Ramos (cell line): ENCODE measurements at regions not wholly inside any gene's neighbourhood (a gene's known extent, or its start where the extent isn't known, plus 50 kb on each side); places are given as distances from the start of the nearest gene placed in this dataset.

Source experiments
- in situ Hi-C: fragments of 300-500 bp; cut with MboI; formaldehyde crosslinking; loops from one replicate; pipeline ENCODE4 v1.14.3; 2022; ENCODE audit warnings: low sequenced_read_pairs; ENCODE audit not compliant: unreplicated experiment

DNA sequence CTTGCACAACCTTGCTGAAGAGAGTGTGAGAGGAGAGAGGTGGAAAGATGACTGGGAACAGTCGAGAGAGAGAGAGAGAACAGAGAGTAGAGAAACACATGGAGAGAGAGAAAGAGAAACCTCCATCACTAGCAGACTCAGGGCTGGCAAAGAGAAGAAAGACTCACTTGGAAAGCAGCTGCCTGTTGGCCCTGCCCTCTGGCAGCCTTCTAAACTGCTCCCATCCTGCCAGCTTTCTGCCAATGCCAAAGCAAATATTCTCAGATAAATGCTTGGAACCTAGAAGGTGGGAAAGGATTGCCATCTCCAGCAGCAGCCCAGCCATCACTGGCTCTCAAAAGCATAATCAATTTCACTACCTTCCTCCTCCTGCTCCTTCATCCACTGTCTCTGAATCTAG lies 107.9 kb upstream of the WSCD2 start:
- in situ Hi-C loops, result no loop called here

DNA sequence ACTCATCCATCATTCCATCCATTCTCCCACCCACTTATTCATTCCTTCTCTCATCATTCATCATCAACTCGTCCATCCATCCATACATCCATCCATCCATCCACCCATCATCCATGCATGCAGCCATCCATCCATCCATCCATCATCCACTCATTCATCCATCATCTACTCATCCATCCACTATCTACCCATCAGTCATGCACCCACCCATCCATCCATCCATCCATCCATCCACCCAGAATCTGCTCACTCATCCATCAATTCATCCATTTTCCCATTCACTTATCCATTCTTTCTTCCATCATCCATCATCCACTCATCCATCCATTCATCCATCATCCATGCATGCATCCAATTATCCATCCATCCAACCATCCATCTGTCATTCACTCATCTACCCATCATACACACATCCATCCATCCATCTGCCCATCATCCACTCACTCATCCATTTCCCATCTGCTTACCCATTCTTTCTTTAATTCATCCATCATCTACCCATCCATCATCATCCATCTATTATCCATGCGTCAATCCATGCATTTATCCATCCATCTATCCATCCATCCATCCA lies 107.1 kb upstream of the WSCD2 start:
- in situ Hi-C loops, result no loop called here

DNA sequence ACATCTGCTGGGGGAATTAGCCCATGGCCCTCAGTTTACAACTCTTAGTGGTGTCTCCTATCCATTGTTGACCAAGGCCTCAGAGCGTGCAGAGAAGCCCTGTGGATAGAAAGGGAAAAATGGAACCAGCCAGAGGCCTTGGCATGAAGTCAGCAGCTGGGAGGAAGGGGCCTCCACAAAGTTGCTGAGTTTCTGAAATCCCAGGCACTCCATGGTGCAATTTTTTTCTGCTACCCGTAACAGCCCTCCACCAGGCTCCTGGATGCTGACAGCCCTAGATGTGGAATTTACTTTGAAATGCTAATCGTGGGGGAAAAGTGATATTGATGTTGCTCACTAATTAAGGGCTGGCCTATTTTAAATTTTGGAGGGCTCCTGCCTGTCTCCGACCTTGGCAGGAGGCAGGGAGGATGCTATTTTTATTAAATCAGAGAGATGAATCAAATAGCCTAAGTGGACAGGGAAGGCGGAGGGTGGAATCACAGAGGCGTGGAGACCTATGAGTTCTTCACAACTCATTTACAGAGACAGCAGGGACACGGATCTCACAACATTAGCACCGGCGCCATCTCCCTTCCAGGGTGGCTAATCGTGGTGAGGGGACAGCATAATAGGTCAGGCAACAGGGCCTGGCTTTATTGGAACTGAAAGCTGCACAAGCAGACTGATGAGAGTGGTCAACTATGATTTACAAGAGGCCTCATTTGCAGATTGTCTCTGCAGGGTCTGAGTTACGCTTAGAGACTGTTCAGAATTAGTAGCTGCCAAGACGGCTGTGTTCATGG lies 99.8 kb upstream of the WSCD2 start:
- in situ Hi-C loops, result no loop called here

DNA sequence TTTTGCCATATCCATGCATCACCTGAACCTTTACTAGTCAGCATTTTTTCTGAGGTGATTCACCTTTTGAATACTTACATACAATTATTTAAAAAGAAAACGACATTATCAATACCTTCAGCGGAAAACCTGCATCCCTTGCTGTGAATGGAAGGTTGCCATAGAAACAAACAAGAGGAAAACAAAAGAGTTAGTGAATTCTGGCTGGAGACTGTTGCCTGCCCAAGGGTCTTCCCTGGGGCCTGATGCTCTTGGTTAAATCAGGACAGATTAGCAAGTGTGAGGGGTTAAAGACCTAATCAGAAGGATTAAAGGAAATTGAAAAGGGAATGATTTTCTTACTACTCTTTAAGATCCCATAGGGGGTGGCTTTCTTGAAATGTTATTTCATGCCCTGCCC lies 96.0 kb upstream of the WSCD2 start:
- in situ Hi-C loops, result no loop called here

DNA sequence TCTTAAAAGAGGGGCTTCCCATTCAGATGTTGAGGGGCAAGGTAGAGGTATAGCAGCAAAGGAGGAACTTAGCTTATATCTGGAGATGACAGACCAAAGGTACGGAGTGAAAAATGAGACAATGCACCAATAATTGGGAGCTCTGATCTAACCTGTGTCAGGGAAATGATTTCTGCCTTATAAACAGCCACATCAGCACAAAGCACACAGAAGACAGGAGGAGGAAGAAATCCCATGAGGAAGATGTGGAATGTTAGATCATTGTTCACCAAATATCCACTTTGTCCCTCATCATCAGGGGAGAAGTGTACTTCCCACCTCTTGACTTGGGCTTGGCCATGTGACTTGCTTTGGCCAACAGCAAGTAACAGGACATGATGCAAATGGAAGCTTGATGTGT lies 93.7 kb upstream of the WSCD2 start:
- in situ Hi-C loops, result no loop called here

DNA sequence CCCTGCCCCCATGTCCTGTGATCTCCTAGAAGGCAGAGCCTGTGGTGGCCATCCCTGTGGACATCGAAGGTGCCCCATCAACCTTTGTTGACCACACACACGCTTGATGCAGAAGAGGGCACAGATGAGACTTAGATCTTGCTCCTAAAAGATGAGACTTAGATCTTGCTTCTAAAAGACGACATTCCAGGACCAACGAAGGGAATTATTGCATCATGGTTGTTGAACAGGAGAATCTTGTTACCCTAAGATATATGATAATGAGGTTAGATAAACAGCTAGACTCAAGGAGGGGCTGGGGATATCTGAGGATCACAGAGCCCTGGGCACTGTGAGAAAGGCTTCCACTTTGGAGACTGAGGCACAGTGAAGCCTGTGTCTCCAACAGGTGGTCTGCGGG lies 91.1 kb upstream of the WSCD2 start:
- in situ Hi-C loops, result no loop called here

DNA sequence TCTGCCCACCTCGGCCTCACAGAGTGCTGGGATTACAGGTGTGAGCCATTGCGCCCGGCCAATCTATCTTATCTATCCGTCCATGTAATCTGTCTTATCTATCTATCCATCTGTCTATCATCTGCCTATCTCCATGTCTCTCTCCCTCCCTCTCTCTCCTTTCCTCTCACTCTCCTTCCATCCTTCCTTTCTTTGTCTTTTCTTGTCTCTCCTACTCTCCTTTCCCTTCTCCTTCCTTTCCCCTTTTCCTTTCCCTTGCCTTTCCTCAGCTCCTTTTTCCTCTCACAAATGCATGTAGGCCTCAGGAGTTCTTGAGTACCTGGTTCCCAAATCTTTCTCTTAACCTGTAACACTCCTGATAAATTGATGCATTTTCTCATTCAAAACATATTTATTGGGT lies 89.3 kb upstream of the WSCD2 start:
- in situ Hi-C loops, result no loop called here

DNA sequence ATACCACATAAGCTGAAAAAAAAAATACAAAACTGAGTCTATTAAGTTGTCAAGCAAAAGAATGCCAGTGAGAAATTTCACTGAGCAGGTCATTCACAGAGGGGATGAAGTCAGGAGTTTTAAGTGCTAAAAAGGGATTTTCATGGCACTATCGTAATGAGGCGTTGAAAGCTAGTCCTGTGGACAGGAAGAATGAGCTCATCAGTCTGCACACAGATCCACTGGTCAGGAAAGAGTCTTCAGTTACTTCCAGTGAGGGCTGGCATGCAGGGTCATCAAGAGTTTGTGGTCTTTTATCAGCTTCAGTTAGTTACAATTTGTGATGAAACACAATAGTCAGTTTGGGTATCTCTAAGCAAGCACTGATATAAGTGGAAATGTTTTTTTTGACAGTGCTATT lies 88.1 kb upstream of the WSCD2 start:
- in situ Hi-C loops, result no loop called here

DNA sequence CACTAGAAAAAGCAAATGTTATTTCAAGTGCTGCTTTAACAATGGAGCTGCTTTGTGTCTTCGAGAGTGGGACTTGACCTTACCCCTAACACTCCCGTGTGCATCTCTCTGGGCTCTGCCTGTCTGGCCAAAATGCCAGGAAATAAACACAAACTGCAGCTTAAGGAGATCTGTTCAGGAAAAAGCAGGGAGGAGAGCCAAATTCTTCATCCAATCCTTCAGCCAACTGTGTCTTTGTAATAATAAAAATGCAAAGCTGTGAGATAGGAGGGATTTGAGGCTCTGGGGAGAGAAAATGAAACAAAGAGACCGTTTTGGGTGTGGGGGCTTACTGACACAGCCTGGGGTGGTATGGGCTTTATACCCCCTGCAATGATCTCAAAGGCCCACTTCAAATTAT lies 85.8 kb upstream of the WSCD2 start:
- in situ Hi-C loops, result no loop called here

DNA sequence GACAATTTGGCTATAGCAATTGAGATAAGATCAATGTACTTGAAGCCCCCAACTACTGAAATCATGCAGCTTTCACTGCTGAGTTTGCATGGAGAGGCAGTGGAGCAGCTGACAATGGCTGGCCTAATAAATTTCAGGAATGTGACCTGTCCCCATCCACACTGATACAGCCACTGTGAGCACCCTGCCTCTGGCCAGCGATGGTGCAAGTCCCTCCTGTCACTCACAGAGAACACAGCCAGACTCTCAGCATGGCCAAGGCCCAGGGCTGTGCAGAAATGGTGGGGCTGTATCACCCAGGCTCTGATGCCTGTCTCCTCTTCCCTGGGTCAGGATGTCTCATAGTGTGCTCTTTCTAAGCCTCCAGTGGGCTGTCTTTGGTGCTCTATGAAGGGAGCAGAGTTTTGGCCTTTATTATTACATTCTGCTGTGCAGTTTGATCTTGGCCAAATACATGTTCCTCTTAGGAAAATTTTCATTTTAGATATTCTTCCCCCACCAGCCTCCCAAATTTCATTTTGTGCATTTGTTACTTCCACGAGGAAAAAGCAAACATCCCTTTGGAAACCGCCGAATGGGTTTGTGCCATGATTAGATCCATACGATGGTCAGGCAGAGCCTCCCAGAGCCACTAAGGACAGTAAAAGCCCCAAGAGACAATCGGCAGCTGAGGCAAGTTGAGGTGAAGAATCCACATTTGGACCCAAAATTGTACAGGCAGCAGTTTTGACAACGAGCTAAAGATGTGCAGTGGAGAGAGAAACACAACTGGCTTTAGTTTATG lies 85.1 kb upstream of the WSCD2 start:
- in situ Hi-C loops, result no loop called here

DNA sequence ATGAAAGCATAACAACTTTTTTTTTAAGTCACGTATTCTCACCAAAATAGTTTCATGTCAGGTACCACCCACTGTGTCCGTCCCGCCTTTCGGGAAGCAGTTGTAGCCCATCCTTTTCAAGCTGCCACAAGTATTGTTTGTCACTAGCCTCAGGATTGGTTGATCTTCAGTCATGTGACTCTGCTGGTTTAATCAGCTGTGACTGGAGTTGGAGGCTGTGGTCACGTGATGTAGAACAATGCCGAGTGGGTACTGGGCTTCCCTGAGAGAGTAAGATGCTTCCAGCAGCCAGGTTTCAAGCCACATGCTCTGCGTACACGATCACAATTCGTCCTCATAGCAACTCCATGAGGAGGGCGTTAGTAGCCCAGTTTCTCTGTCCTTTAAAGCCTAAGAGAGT lies 83.0 kb upstream of the WSCD2 start:
- in situ Hi-C loops, result no loop called here

DNA sequence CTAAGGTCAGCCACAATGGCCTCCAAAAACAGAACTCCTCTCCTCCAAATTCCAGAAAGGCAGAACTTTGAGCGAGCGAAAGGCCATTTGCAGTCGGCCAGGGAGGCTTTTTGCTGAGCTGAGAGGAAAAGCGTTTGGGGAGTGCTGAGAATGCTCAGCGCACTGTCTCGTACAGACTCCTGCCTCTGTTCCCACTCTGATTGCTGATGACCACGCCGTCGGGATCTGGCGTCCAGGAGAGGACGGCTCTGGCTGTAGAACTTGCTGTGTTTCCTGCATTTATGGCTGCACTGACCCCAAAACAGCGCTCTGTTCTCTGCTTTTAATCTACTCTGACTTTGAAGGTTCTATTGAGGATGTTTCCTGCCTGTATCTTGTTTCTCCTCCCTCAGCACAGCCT lies 82.4 kb upstream of the WSCD2 start:
- in situ Hi-C loops, result no loop called here

DNA sequence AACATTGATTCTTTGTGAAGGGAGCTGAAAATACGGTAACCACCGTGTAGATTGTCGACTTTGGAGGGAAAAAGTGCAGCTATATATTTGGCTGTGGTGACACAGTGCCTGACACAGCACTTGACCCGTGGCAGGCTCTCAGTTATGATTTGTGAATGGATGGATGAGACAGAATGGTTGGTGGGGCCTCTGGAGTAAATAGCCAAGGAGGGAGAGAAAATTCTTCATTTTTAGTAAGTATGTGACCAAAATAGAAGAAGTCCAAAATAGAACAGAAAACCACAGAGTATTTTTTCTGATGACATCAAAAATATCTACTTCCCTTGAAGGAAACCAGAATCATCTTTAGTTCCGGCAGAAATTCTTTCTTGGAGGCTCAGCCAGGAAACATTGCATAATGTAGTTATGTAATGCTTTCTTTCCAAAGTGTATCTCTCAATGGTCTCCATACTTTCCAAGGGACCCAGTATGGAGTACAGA lies 82.0 kb upstream of the WSCD2 start:
- in situ Hi-C loops, result no loop called here

DNA sequence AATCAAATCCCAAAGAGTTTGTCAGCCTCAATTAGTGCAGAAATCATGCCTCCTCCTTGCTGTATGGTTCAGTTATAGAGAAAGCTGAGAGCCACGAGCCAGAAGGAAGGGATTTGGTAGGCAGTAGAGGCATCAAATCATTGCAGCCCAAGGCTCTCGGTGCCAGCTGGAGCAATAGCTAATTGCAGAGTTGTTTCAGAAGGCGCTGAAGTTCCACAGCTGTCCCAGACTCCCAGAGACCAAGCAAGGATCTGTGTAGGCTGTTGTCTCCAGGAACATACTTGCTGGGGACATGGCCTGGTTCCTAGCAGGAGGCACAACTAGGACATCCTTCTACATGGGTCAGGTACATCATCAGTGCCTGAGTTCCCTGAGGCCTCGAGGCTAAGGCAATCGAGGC lies 80.4 kb upstream of the WSCD2 start:
- in situ Hi-C loops, result no loop called here

DNA sequence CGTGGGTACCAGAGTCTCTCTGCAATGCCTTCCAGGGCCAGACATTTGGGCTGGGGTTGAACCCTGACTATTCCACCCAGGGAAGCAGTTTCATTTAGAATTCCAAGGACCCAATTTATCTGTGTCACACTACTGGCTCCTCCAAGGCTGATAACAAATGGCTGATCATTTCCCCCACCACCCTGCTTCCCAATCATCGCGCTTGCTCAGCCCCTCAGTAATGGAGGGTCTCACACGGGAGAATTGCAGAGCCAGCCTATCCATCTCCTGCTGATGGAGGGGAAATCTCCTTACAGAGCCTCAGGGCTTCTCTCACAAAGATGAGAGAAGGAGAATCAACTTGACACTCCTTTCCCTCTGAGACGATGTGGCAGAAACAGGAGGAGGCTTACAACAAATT lies 78.4 kb upstream of the WSCD2 start:
- in situ Hi-C loops, result no loop called here

DNA sequence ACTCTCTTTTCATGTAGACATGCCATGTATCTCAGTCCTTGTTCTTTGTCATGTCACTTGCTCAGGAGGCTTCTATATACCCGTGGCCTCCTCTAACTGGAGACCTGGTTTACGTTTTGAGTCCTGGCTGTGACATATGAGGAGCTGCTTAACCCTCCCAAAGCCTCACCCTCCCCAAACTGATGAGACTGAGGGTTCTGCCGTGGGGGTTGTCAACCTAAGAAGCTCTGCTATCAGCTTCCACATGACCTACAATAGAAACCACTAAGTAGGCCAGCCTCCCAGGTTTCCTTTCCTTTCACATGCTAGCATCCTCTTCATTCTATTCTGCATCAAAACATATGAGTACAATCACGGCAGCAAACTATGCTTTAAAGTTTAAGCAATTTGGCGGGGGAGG lies 76.8 kb upstream of the WSCD2 start:
- in situ Hi-C loops, result no loop called here

DNA sequence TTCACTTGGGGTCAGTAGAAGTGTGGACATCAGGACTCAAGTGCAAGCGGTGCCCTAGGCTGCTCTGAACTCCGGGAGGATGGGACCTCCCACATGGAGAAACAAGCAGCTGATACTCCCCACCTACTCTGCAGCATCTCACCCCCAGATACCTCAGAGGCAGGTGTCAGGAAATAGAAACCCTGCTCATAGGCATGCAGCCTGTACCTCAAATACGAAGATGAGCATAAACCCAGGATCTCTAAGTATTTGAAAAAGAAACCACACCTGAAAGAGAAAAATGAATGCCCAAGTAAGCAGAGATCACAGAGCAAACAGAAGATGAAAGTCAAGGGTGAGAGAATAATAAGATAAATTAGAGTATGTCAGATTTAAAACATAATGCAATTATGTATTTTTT lies 75.6 kb upstream of the WSCD2 start:
- in situ Hi-C loops, result no loop called here

DNA sequence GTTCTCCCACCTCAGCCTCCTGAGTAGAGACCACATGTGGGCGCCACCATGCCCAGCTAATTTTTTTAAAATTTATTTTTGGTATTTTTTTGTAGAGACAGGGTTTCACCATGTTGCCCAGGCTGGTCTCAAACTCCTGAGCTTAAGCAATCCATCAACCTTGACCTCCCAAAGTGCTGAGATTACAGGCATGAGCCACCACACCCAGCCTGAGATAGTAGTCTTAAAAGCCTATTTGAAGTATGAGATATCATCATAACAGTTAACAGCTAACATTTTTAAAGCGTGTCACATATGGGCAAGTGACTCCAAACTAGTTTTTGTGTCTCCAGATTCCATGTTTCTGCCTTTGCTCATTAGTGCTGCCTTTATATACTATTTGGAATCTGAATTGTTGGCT lies 74.6 kb upstream of the WSCD2 start:
- in situ Hi-C loops, result no loop called here

DNA sequence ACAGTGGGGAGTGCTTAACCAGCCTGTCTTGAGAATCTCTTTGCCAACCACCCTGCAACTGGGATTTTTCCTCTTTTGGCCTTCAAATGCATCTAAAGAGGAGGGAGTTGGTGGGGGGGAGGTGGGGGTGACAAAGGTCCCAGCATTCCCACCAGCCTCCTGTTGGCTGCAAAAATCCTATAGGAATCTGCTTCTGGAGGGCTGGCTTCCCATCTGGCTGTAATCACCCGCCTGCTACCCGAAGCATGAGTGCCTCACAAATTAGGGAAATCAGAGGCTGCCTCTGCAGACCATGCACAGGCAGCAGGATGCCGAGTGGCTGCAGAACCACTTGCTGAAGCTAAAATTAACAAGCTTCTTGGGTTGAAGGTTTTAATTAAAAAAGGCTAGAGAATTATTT lies 73.9 kb upstream of the WSCD2 start:
- in situ Hi-C loops, result no loop called here

DNA sequence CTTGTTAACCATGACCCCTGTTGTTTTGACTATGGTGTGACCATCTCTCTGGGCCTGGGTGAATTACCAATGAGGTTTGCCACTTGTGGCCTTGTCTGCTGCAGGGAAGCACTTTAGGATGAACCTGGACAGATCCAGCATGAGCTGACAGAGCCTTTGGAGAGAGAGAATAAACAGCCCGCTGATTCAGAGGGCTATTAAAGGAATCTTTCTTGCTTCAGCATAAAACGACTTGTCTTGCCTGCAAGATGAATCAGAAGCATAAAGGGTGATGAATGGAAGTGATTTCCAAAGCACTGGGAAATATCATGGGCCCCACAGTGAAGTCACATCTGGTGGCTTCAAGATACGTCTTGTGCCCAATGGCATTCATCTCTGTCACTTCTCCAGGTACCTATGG lies 69.0 kb upstream of the WSCD2 start:
- in situ Hi-C loops, result no loop called here

DNA sequence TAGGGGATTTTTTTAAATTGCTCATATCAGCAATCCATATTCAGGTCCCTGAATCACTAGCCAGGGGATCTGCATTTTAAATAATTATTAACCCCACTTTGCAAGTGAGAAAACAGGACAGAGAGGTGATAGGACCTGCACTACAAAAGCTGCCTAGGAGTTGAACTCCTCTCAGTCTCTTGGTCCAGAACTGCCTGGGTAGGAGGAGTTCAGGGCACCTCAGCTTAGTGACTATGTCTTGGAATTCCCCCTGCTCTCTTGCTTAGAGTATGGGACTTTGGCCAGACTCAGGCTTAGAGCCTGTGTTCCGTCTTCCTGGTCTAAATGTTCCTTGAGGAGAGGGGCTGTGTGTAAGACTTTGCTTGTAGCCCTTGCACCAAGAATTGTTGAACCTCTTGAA lies 68.2 kb upstream of the WSCD2 start:
- in situ Hi-C loops, result no loop called here
